PC-9 (cell line): ENCODE measurements at regions not wholly inside any gene's neighbourhood (a gene's known extent, or its start where the extent isn't known, plus 50 kb on each side); places are given as distances from the start of the nearest gene placed in this dataset.

Source experiments
- BruUV-seq: library from RNA; stranded (reverse); fragments of 400-500 nt; replicated peaks from 2 replicates; lab custom pipeline; 2021; lab: Mats Ljungman, UMichigan
- CTCF ChIA-PET: fragments of 300-600 bp; sonication (Branson Sonifier 250); formaldehyde crosslinking; loops from one replicate; lab custom pipeline; 2022; ENCODE audit warnings: antibody characterized with exemption; lab: Charles Lee
- POLR2A ChIA-PET: fragments of 300-600 bp; sonication (Branson Sonifier 250); formaldehyde crosslinking; loops from one replicate; lab custom pipeline; 2022; ENCODE audit warnings: antibody characterized with exemption; ENCODE audit not compliant: unreplicated experiment; lab: Charles Lee
- DNase-seq, 2 experiments: peaks; one replicate each; pipeline versions ENCODE4 v3.0.0 to v3.0.0-alpha.2; 2015 to 2022; ENCODE audit warnings: mixed read lengths in 1 of 2
- H2AFZ ChIP-seq: fragments of 200-600 bp; sonication (generic); 2 replicates; pipeline ENCODE4 v1.8.1; 2017; ENCODE audit warnings: antibody characterized with exemption
- H3F3A ChIP-seq: fragments of 200-600 bp; sonication (generic); 2 replicates; pipeline ENCODE4 v1.8.1; 2017; ENCODE audit warnings: antibody characterized with exemption, mild to moderate bottlenecking, low read depth; ENCODE audit not compliant: insufficient read depth
- H3K27ac ChIP-seq: fragments of 200-600 bp; sonication (generic); 2 replicates; pipeline ENCODE4 v1.6.1; 2016; ENCODE audit warnings: mixed run types
- H3K27me3 ChIP-seq: fragments of 200-600 bp; sonication (generic); 2 replicates; pipeline ENCODE4 v1.6.1; 2016; ENCODE audit warnings: low read depth, mixed run types; ENCODE audit not compliant: insufficient read depth
- H3K36me3 ChIP-seq: fragments of 200-600 bp; sonication (generic); 2 replicates; pipeline ENCODE4 v1.6.1; 2016; ENCODE audit warnings: low read depth, mixed run types
- H3K4me1 ChIP-seq: fragments of 200-600 bp; sonication (generic); replicated peaks from 2 replicates; pipeline ENCODE4 v1.6.1; 2016; ENCODE audit warnings: mixed run types; ENCODE audit not compliant: insufficient read depth
- H3K4me2 ChIP-seq: fragments of 200-600 bp; sonication (generic); 2 replicates; pipeline ENCODE4 v1.6.1; 2017; ENCODE audit warnings: mixed run types
- H3K4me3 ChIP-seq: fragments of 200-600 bp; sonication (generic); 2 replicates; pipeline ENCODE4 v1.6.1; 2016; ENCODE audit warnings: mixed run types
- H3K79me2 ChIP-seq: fragments of 200-600 bp; sonication (generic); 2 replicates; pipeline ENCODE4 v1.6.1; 2017; ENCODE audit warnings: low read depth, mixed run types
- H3K9me2 ChIP-seq: fragments of 200-600 bp; sonication (generic); 2 replicates; pipeline ENCODE4 v1.8.1; 2017; ENCODE audit warnings: mild to moderate bottlenecking; ENCODE audit not compliant: insufficient read depth
- H3K9me3 ChIP-seq: fragments of 200-600 bp; sonication (generic); 2 replicates; pipeline ENCODE4 v1.8.1; 2016; ENCODE audit warnings: low read depth; ENCODE audit not compliant: insufficient read depth
- H4K20me1 ChIP-seq: fragments of 200-600 bp; sonication (generic); 2 replicates; pipeline ENCODE4 v1.8.1; 2017; ENCODE audit not compliant: insufficient read depth
- CTCF ChIP-seq: fragments of 200-600 bp; sonication (generic); conservative IDR thresholded peaks from 2 replicates; pipeline ENCODE4 v1.6.1; 2017; ENCODE audit warnings: mixed run types, antibody characterized with exemption, mild to moderate bottlenecking, moderate library complexity
- EZH2 ChIP-seq: fragments of 200-600 bp; sonication (generic); IDR thresholded peaks from 2 replicates; pipeline ENCODE4 v1.8.0; 2017; ENCODE audit warnings: antibody characterized with exemption, low read depth
- intact Hi-C: fragments of 100-400 bp; cut with micrococcal nuclease; formaldehyde crosslinking; loops from one replicate; pipeline ENCODE4 v1.10.0; 2022; ENCODE audit not compliant: unreplicated experiment

- Histone ChIP-seq H3F3A (no peaks in the 10 kb centered on the region), H3K9me2 (no peaks in the 10 kb centered on the region; the same call in 1 of the 2 replicates), H4K20me1 (no peaks in the 10 kb centered on the region), H3K27ac (no peak overlapping the region), H3K36me3 (no peaks in the 10 kb centered on the region), H3K4me3 (no peak overlapping the region), H2AFZ (no peak overlapping the region), H3K4me1 (no peaks in the 10 kb centered on the region), H3K79me2 (no peaks in the 10 kb centered on the region), H3K4me2 (no peak overlapping the region), H3K27me3 (no peaks in the 10 kb centered on the region), H3K9me3 (no peaks in the 10 kb centered on the region)
- no peak for TF ChIP-seq EZH2
- no peak for TF ChIP-seq CTCF
- ChIA-PET CTCF (no interaction called here), POLR2A (no interaction called here)
- intact Hi-C loops, result no loop called here
- no TSS peak for BruUV-seq
- DNase-seq, result no peak
These were observed 1354.8 kb downstream of the LRFN5 start for GRCh38 chr14:42961509-42961908.

- no peak for DNase-seq
- H3K9me3 ChIP-seq, result no peaks in the 10 kb centered on the region
- ChIA-PET POLR2A (no interaction called here), CTCF (no interaction called here)
- H3K27me3 ChIP-seq, result no peaks in the 10 kb centered on the region
- H3K9me2 ChIP-seq, result no peaks in the 10 kb centered on the region
- no peaks in the 10 kb centered on the region for H3K4me1 ChIP-seq
- no peak overlapping the region for H2AFZ ChIP-seq
- no peak overlapping the region for H3K4me2 ChIP-seq
- TF ChIP-seq CTCF (no peak), EZH2 (no peak)
- H3K36me3 ChIP-seq, result no peaks in the 10 kb centered on the region
- BruUV-seq, result no TSS peak
- intact Hi-C loops, result no loop called here
- no peak overlapping the region for H3K4me3 ChIP-seq
- no peaks in the 10 kb centered on the region for H4K20me1 ChIP-seq
- no peaks in the 10 kb centered on the region for H3F3A ChIP-seq
- no peak overlapping the region for H3K27ac ChIP-seq
- no peaks in the 10 kb centered on the region for H3K79me2 ChIP-seq
These were observed 1343.7 kb downstream of the LRFN5 start for GRCh38 chr14:42950363-42950762.

GRCh38 chr14:42947991-42948390, 1341.3 kb downstream of the LRFN5 start:
- Histone ChIP-seq H3K4me2 (no peak overlapping the region), H2AFZ (no peak overlapping the region), H3K4me1 (no peaks in the 10 kb centered on the region), H3K79me2 (no peaks in the 10 kb centered on the region), H3K36me3 (no peaks in the 10 kb centered on the region), H3K9me2 (no peaks in the 10 kb centered on the region), H3K9me3 (no peaks in the 10 kb centered on the region), H3K27me3 (no peaks in the 10 kb centered on the region), H4K20me1 (no peaks in the 10 kb centered on the region), H3K27ac (no peak overlapping the region), H3F3A (no peaks in the 10 kb centered on the region), H3K4me3 (no peak overlapping the region)
- POLR2A ChIA-PET, result no interaction called here
- no TSS peak for BruUV-seq
- DNase-seq, result no peak
- no peak for TF ChIP-seq CTCF
- no peak for TF ChIP-seq EZH2
- intact Hi-C loops, result no loop called here
- CTCF ChIA-PET, result no interaction called here
